Spleen (tissue), 7 donors: ENCODE measurements at regions not wholly inside any gene's neighbourhood (a gene's known extent, or its start where the extent isn't known, plus 50 kb on each side); places are given as distances from the start of the nearest gene placed in this dataset.

Experiments used
- POLR2A ChIP-seq, 3 donors: fragments of 450-650 bp; IDR thresholded peaks; one replicate each; pipeline ENCODE4 v1.5.1; 2017; ENCODE audit warnings: antibody characterized with exemption in 3 of 3, mild to moderate bottlenecking in 1 of 3
- TF ChIP-seq, protein P1 (sequence below), 11 experiments: fragments of 200-600 bp in 7 of 11; fragments of 450-650 bp in 4 of 11; sonication (generic) in 4 of 11; IDR thresholded peaks in 8 of 11; conservative IDR thresholded peaks in 3 of 11; 1 replicate in 7 of 11; 2 replicates in 4 of 11; pipeline versions ENCODE4 v1.4.0 to v1.8.0; 2016 to 2021; ENCODE audit warnings: antibody characterized with exemption in 11 of 11, inconsistent platforms in 4 of 11, mild to moderate bottlenecking in 1 of 11
- donor health status: DM: no; HTN: no; CAD: no; lungs with moderate emphysema.
- donor health status: DM: no; HTN: no; CAD: no.
- donor health status: DM: no; HTN: no; CAD: no.

DNA sequence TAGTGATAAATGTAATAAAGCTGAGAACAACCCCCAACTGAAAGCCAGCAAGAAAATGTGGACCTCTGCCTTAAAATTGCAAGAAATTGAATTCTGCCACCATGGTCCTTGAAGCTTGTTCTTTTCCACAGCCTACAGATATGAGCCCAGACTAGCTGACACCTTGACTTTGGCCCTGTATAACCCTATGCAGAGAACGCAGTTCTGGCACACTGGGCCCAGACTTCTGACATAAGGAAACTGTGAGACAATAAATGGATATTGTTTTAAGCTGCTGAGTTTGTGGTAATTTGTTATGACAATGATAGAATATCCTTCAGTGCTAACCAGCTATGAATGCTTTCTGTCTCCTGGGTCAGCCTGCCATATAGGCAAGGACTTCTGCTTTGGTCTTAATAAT is 315.6 kb upstream of the RIOK2 start:
- TF ChIP-seq POLR2A (IDR thresholded peaks at IDR 0.05): no peak
- TF ChIP-seq, protein P1, sequence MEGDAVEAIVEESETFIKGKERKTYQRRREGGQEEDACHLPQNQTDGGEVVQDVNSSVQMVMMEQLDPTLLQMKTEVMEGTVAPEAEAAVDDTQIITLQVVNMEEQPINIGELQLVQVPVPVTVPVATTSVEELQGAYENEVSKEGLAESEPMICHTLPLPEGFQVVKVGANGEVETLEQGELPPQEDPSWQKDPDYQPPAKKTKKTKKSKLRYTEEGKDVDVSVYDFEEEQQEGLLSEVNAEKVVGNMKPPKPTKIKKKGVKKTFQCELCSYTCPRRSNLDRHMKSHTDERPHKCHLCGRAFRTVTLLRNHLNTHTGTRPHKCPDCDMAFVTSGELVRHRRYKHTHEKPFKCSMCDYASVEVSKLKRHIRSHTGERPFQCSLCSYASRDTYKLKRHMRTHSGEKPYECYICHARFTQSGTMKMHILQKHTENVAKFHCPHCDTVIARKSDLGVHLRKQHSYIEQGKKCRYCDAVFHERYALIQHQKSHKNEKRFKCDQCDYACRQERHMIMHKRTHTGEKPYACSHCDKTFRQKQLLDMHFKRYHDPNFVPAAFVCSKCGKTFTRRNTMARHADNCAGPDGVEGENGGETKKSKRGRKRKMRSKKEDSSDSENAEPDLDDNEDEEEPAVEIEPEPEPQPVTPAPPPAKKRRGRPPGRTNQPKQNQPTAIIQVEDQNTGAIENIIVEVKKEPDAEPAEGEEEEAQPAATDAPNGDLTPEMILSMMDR (IDR thresholded peaks at IDR 0.05 in 8 of 11, conservative IDR thresholded peaks at IDR 0.05 in 3 of 11): no peak
